ENCODE measurements at regions not wholly inside any gene's neighbourhood (a gene's known extent, or its start where the extent isn't known, plus 50 kb on each side); places are given as distances from the start of the nearest gene placed in this dataset.

DNA sequence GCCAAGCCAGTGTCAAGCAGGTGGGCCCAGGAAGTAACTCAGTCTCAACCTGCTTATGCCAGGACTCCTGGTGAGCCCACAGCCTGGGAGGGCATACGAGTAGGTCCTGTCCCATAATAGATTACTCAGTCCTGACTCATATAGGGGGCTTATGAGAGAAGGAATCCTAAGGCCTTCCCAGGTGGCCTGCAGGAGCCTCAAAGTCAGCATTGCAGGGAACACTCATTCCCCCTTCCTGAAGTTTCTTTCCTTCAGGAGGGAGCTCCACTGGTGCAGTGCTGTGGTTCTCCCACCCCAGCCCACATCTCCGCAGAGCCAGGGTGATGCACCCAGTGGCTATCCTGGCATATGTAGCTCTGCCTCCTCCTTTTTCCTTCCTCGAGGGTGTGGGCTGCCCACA is 137.3 kb downstream of the ZIC5 start:
- TF ChIP-seq, protein P1, sequence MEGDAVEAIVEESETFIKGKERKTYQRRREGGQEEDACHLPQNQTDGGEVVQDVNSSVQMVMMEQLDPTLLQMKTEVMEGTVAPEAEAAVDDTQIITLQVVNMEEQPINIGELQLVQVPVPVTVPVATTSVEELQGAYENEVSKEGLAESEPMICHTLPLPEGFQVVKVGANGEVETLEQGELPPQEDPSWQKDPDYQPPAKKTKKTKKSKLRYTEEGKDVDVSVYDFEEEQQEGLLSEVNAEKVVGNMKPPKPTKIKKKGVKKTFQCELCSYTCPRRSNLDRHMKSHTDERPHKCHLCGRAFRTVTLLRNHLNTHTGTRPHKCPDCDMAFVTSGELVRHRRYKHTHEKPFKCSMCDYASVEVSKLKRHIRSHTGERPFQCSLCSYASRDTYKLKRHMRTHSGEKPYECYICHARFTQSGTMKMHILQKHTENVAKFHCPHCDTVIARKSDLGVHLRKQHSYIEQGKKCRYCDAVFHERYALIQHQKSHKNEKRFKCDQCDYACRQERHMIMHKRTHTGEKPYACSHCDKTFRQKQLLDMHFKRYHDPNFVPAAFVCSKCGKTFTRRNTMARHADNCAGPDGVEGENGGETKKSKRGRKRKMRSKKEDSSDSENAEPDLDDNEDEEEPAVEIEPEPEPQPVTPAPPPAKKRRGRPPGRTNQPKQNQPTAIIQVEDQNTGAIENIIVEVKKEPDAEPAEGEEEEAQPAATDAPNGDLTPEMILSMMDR (IDR thresholded peaks at IDR 0.05): no peak
- TF ChIP-seq POLR2A (IDR thresholded peaks at IDR 0.05): no peak

Data from uterus (tissue), 2 donors.